ENCODE measurements at regions not wholly inside any gene's neighbourhood (a gene's known extent, or its start where the extent isn't known, plus 50 kb on each side); places are given as distances from the start of the nearest gene placed in this dataset.

DNA sequence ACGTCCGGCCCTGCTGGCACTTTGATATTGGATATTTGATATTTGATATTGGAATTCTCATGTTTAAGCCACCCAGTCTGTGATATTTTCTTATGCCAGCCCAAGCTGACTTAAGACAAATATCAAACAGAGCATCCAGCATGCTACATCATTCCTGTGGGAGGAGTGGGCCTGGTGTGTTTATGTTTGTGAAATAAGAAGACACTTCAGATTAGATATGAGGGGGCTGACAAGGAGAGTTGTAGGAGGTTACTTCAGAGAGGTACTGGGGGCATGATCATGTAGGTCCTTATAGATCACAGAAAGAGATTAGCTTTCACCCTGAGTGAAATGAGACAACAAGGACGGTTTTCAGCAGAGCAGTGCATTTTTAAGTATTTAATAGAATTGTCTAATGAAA is 382.9 kb downstream of the SEMA3D start:
- TF ChIP-seq, protein P1, sequence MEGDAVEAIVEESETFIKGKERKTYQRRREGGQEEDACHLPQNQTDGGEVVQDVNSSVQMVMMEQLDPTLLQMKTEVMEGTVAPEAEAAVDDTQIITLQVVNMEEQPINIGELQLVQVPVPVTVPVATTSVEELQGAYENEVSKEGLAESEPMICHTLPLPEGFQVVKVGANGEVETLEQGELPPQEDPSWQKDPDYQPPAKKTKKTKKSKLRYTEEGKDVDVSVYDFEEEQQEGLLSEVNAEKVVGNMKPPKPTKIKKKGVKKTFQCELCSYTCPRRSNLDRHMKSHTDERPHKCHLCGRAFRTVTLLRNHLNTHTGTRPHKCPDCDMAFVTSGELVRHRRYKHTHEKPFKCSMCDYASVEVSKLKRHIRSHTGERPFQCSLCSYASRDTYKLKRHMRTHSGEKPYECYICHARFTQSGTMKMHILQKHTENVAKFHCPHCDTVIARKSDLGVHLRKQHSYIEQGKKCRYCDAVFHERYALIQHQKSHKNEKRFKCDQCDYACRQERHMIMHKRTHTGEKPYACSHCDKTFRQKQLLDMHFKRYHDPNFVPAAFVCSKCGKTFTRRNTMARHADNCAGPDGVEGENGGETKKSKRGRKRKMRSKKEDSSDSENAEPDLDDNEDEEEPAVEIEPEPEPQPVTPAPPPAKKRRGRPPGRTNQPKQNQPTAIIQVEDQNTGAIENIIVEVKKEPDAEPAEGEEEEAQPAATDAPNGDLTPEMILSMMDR (conservative IDR thresholded peaks at IDR 0.05; ENCODE audit: low read length) = no peak
- no peak for TF ChIP-seq EZH2phosphoT487 (IDR thresholded peaks at IDR 0.05; ENCODE audit: borderline replicate concordance)

Measured in Loucy (cell line).